ENCODE measurements at regions not wholly inside any gene's neighbourhood (a gene's known extent, or its start where the extent isn't known, plus 50 kb on each side); places are given as distances from the start of the nearest gene placed in this dataset.

GRCh38 chr20:26243731-26244130 is 547.1 kb upstream of the ZNF337 start:
- TF ChIP-seq GLIS3 (CRISPR knock-in tag; IDR thresholded peaks at IDR 0.05) = no peak
- TF ChIP-seq, protein P1, sequence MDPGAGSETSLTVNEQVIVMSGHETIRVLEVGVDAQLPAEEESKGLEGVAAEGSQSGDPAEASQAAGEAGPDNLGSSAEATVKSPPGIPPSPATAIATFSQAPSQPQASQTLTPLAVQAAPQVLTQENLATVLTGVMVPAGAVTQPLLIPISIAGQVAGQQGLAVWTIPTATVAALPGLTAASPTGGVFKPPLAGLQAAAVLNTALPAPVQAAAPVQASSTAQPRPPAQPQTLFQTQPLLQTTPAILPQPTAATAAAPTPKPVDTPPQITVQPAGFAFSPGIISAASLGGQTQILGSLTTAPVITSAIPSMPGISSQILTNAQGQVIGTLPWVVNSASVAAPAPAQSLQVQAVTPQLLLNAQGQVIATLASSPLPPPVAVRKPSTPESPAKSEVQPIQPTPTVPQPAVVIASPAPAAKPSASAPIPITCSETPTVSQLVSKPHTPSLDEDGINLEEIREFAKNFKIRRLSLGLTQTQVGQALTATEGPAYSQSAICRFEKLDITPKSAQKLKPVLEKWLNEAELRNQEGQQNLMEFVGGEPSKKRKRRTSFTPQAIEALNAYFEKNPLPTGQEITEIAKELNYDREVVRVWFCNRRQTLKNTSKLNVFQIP (CRISPR knock-in tag; IDR thresholded peaks at IDR 0.05; ENCODE audit: borderline replicate concordance, low read depth) = no peak
- TF ChIP-seq ARNTL (CRISPR knock-in tag; IDR thresholded peaks at IDR 0.05; ENCODE audit: borderline replicate concordance, low read depth) = no peak
- TF ChIP-seq, protein P2, sequence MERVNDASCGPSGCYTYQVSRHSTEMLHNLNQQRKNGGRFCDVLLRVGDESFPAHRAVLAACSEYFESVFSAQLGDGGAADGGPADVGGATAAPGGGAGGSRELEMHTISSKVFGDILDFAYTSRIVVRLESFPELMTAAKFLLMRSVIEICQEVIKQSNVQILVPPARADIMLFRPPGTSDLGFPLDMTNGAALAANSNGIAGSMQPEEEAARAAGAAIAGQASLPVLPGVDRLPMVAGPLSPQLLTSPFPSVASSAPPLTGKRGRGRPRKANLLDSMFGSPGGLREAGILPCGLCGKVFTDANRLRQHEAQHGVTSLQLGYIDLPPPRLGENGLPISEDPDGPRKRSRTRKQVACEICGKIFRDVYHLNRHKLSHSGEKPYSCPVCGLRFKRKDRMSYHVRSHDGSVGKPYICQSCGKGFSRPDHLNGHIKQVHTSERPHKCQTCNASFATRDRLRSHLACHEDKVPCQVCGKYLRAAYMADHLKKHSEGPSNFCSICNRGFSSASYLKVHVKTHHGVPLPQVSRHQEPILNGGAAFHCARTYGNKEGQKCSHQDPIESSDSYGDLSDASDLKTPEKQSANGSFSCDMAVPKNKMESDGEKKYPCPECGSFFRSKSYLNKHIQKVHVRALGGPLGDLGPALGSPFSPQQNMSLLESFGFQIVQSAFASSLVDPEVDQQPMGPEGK (CRISPR knock-in tag; IDR thresholded peaks at IDR 0.05; ENCODE audit: borderline replicate concordance) = no peak
- no peak for TF ChIP-seq SNAI2 (CRISPR knock-in tag; IDR thresholded peaks at IDR 0.05)
- TF ChIP-seq TCF4 (CRISPR knock-in tag; IDR thresholded peaks at IDR 0.05; ENCODE audit: borderline replicate concordance) = no peak
- no peak for TF ChIP-seq ZNF70 (CRISPR knock-in tag; IDR thresholded peaks at IDR 0.05)

Data from SK-N-SH treated with all-trans-retinoic acid at 6 μM for 48 hours (cell line).